ENCODE measurements at regions not wholly inside any gene's neighbourhood (a gene's known extent, or its start where the extent isn't known, plus 50 kb on each side); places are given as distances from the start of the nearest gene placed in this dataset.

DNA sequence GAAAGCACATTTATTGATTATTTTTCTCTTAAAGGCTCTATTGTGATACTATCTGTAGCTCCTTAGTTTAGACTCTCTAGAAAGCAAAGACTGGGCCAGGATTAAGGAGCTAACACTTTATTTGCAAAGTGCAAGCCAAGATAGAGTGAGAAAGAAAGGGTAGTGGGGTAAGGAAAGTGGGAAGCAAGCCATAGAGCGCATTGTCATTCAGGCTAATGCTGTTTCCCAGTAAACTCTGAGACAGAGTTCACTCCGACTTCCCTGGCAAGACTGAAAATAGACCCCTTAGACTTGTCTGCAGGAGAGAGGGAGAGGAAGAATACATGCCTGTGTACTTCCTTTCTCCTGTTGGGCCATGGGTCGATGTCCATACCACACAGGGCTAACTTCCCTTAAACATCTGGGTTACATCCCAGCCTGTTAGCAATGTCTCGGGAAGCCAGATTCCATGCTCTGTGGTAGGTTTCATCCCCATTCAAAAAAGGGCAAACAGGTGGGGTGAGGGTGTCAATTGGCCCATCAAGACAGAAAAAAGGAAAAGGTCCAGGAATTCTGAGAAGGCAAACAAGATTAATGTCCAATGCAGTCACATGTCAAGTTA lies 875.8 kb upstream of the CELF2 start:
- TF ChIP-seq POLR2A (IDR thresholded peaks at IDR 0.05; ENCODE audit: low read length) (no peak), NPAS2 (CRISPR knock-in tag; IDR thresholded peaks at IDR 0.05; ENCODE audit: borderline replicate concordance) (no peak)
- TF ChIP-seq, protein P1, sequence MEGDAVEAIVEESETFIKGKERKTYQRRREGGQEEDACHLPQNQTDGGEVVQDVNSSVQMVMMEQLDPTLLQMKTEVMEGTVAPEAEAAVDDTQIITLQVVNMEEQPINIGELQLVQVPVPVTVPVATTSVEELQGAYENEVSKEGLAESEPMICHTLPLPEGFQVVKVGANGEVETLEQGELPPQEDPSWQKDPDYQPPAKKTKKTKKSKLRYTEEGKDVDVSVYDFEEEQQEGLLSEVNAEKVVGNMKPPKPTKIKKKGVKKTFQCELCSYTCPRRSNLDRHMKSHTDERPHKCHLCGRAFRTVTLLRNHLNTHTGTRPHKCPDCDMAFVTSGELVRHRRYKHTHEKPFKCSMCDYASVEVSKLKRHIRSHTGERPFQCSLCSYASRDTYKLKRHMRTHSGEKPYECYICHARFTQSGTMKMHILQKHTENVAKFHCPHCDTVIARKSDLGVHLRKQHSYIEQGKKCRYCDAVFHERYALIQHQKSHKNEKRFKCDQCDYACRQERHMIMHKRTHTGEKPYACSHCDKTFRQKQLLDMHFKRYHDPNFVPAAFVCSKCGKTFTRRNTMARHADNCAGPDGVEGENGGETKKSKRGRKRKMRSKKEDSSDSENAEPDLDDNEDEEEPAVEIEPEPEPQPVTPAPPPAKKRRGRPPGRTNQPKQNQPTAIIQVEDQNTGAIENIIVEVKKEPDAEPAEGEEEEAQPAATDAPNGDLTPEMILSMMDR (IDR thresholded peaks at IDR 0.05), result no peak
- TF ChIP-seq, protein P2, sequence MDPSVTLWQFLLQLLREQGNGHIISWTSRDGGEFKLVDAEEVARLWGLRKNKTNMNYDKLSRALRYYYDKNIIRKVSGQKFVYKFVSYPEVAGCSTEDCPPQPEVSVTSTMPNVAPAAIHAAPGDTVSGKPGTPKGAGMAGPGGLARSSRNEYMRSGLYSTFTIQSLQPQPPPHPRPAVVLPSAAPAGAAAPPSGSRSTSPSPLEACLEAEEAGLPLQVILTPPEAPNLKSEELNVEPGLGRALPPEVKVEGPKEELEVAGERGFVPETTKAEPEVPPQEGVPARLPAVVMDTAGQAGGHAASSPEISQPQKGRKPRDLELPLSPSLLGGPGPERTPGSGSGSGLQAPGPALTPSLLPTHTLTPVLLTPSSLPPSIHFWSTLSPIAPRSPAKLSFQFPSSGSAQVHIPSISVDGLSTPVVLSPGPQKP (IDR thresholded peaks at IDR 0.05; ENCODE audit: low read depth, low read length), result no peak
- TF ChIP-seq, protein P3, sequence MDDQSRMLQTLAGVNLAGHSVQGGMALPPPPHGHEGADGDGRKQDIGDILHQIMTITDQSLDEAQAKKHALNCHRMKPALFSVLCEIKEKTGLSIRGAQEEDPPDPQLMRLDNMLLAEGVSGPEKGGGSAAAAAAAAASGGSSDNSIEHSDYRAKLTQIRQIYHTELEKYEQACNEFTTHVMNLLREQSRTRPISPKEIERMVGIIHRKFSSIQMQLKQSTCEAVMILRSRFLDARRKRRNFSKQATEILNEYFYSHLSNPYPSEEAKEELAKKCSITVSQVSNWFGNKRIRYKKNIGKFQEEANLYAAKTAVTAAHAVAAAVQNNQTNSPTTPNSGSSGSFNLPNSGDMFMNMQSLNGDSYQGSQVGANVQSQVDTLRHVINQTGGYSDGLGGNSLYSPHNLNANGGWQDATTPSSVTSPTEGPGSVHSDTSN (IDR thresholded peaks at IDR 0.05), result no peak
- TF ChIP-seq, protein P4, sequence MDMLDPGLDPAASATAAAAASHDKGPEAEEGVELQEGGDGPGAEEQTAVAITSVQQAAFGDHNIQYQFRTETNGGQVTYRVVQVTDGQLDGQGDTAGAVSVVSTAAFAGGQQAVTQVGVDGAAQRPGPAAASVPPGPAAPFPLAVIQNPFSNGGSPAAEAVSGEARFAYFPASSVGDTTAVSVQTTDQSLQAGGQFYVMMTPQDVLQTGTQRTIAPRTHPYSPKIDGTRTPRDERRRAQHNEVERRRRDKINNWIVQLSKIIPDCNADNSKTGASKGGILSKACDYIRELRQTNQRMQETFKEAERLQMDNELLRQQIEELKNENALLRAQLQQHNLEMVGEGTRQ (IDR thresholded peaks at IDR 0.05), result no peak
